Hepatocyte (in vitro differentiated cells): ENCODE measurements at regions not wholly inside any gene's neighbourhood (a gene's known extent, or its start where the extent isn't known, plus 50 kb on each side); places are given as distances from the start of the nearest gene placed in this dataset.

Source experiments
- DNase-seq: peaks from one replicate; pipeline ENCODE4 v3.0.0-alpha.2; 2016; ENCODE audit warnings: low spot score
- H2AFZ ChIP-seq: fragments of 200-600 bp; sonication (generic); 2 replicates; pipeline ENCODE4 v1.6.0; 2016; ENCODE audit warnings: antibody characterized with exemption, mild to moderate bottlenecking
- H3K27ac ChIP-seq: fragments of 200-600 bp; sonication (generic); 2 replicates; pipeline ENCODE4 v1.5.1; 2016; ENCODE audit warnings: mild to moderate bottlenecking
- H3K27me3 ChIP-seq: fragments of 200-600 bp; sonication (generic); 2 replicates; pipeline ENCODE4 v1.6.1; 2016
- H3K36me3 ChIP-seq: fragments of 200-600 bp; sonication (generic); replicated peaks from 2 replicates; pipeline ENCODE4 v1.5.1; 2016; ENCODE audit warnings: low read depth; ENCODE audit not compliant: insufficient read depth
- H3K4me1 ChIP-seq: fragments of 200-600 bp; sonication (generic); 2 replicates; pipeline ENCODE4 v1.5.1; 2016; ENCODE audit warnings: mild to moderate bottlenecking, moderate library complexity; ENCODE audit not compliant: insufficient read depth
- H3K4me2 ChIP-seq: fragments of 200-600 bp; sonication (generic); 2 replicates; pipeline ENCODE4 v1.6.0; 2016
- H3K4me3 ChIP-seq: fragments of 200-600 bp; sonication (generic); 2 replicates; pipeline ENCODE4 v1.5.1; 2016; ENCODE audit warnings: mild to moderate bottlenecking
- H3K79me2 ChIP-seq: fragments of 200-600 bp; sonication (generic); 2 replicates; pipeline ENCODE4 v1.6.0; 2017; ENCODE audit warnings: mild to moderate bottlenecking
- H3K9me2 ChIP-seq: fragments of 200-600 bp; sonication (generic); replicated peaks from 2 replicates; pipeline ENCODE4 v1.6.0; 2017; ENCODE audit warnings: mild to moderate bottlenecking; ENCODE audit not compliant: insufficient read depth
- H3K9me3 ChIP-seq: fragments of 200-600 bp; sonication (generic); 2 replicates; pipeline ENCODE4 v1.5.1; 2016; ENCODE audit warnings: low read depth, mild to moderate bottlenecking
- H4K20me1 ChIP-seq: fragments of 200-600 bp; sonication (generic); 2 replicates; pipeline ENCODE4 v1.6.0; 2016; ENCODE audit warnings: mild to moderate bottlenecking; ENCODE audit not compliant: insufficient read depth, poor library complexity, severe bottlenecking
- CTCF ChIP-seq: fragments of 200-600 bp; sonication (generic); IDR thresholded peaks from 2 replicates; pipeline ENCODE4 v1.5.1; 2016; ENCODE audit warnings: antibody characterized with exemption, mild to moderate bottlenecking; ENCODE audit not compliant: poor library complexity
- EZH2 ChIP-seq: fragments of 200-600 bp; sonication (generic); IDR thresholded peaks from 2 replicates; pipeline ENCODE4 v1.6.1; 2016; ENCODE audit warnings: antibody characterized with exemption, mild to moderate bottlenecking, borderline replicate concordance
- EZH2phosphoT487 ChIP-seq: fragments of 200-600 bp; sonication (generic); IDR thresholded peaks from one replicate; pipeline ENCODE4 v1.6.1; 2018; ENCODE audit warnings: antibody characterized with exemption, mild to moderate bottlenecking, low read depth, moderate library complexity; ENCODE audit not compliant: unreplicated experiment, severe bottlenecking
- WGBS: methylation state at CpG from one replicate; pipeline ENCODE4 v1.1.6; 2016; ENCODE audit warnings: low lambda C conversion rate; ENCODE audit errors: missing lambda C conversion rate; 5-methylcytosine and 5-hydroxymethylcytosine counted together

GRCh38 chr11:39249566-39250365, 2209.7 kb downstream of the LRRC4C start:
- H3K4me3 ChIP-seq: no peak overlapping the region
- 78% methylated on average over 3 of the region's 3 CpGs for WGBS
- no peaks in the 10 kb centered on the region for H4K20me1 ChIP-seq
- H3K27me3 ChIP-seq: no peaks in the 10 kb centered on the region
- H2AFZ ChIP-seq: no peak overlapping the region
- no peak overlapping the region for H3K4me2 ChIP-seq
- TF ChIP-seq EZH2 (no peak), EZH2phosphoT487 (no peak), CTCF (no peak)
- no peaks in the 10 kb centered on the region for H3K9me2 ChIP-seq
- H3K36me3 ChIP-seq: no peaks in the 10 kb centered on the region
- H3K27ac ChIP-seq: no peak overlapping the region
- no peaks in the 10 kb centered on the region for H3K4me1 ChIP-seq
- no peaks in the 10 kb centered on the region for H3K79me2 ChIP-seq
- H3K9me3 ChIP-seq: no peaks in the 10 kb centered on the region
- DNase-seq: no peak

- no peak for TF ChIP-seq CTCF
- no peak for TF ChIP-seq EZH2phosphoT487
- no peak for TF ChIP-seq EZH2
- H3K79me2 ChIP-seq: no peaks in the 10 kb centered on the region
- H3K4me2 ChIP-seq: no peak overlapping the region
- no peaks in the 10 kb centered on the region for H3K4me1 ChIP-seq
- H3K36me3 ChIP-seq: no peaks in the 10 kb centered on the region
- H3K9me3 ChIP-seq: no peaks in the 10 kb centered on the region
- no peaks in the 10 kb centered on the region for H3K27me3 ChIP-seq
- 75% methylated on average over 1 of the region's 1 CpG for WGBS
- no peaks in the 10 kb centered on the region for H4K20me1 ChIP-seq
- no peak overlapping the region for H3K27ac ChIP-seq
- H2AFZ ChIP-seq: no peak overlapping the region
- DNase-seq: no peak
- H3K9me2 ChIP-seq: no peaks in the 10 kb centered on the region
- H3K4me3 ChIP-seq: no peak overlapping the region
These were observed 2211.8 kb downstream of the LRRC4C start for GRCh38 chr11:39247570-39248137.

- no peak for TF ChIP-seq EZH2
- Histone ChIP-seq H3K9me2 (no peaks in the 10 kb centered on the region), H2AFZ (no peak overlapping the region), H3K9me3 (no peaks in the 10 kb centered on the region), H3K4me3 (no peak overlapping the region), H3K4me1 (no peaks in the 10 kb centered on the region), H3K36me3 (no peaks in the 10 kb centered on the region), H3K4me2 (no peak overlapping the region), H3K27ac (no peak overlapping the region), H4K20me1 (no peaks in the 10 kb centered on the region), H3K27me3 (no peaks in the 10 kb centered on the region), H3K79me2 (no peaks in the 10 kb centered on the region)
- WGBS: 67% methylated on average over 3 of the region's 3 CpGs
- no peak for DNase-seq
These were observed 2219.9 kb downstream of the LRRC4C start for GRCh38 chr11:39239553-39239952.

- TF ChIP-seq EZH2phosphoT487: no peak
- no peaks in the 10 kb centered on the region for H3K27me3 ChIP-seq
- no peak overlapping the region for H2AFZ ChIP-seq
- H3K4me3 ChIP-seq: no peak overlapping the region
- H4K20me1 ChIP-seq: no peaks in the 10 kb centered on the region
- H3K9me2 ChIP-seq: no peaks in the 10 kb centered on the region
- no peaks in the 10 kb centered on the region for H3K4me1 ChIP-seq
- H3K9me3 ChIP-seq: no peaks in the 10 kb centered on the region
- no peak overlapping the region for H3K27ac ChIP-seq
- H3K79me2 ChIP-seq: no peaks in the 10 kb centered on the region
- no peak for DNase-seq
- H3K36me3 ChIP-seq: no peaks in the 10 kb centered on the region
- WGBS: 48% methylated on average over 1 of the region's 1 CpG
- no peak overlapping the region for H3K4me2 ChIP-seq
These were observed 2222.5 kb downstream of the LRRC4C start for GRCh38 chr11:39236916-39237315.
